ENCODE measurements at regions not wholly inside any gene's neighbourhood (a gene's known extent, or its start where the extent isn't known, plus 50 kb on each side); places are given as distances from the start of the nearest gene placed in this dataset.

- no peaks in the 10 kb centered on the region for H4K20me1 ChIP-seq (ENCODE audit: insufficient read depth, low read length)
- H3K36me3 ChIP-seq (replicated peaks; ENCODE audit: insufficient read depth, low read length) = no peaks in the 10 kb centered on the region
- no peak overlapping the region for H3K4me2 ChIP-seq (ENCODE audit: low read depth, low read length)
- no peak overlapping the region for H3K4me3 ChIP-seq (ENCODE audit: low read length)
- H3K9me2 ChIP-seq (replicated peaks; ENCODE audit: insufficient read depth, low read length) = no peaks in the 10 kb centered on the region
- H3K27ac ChIP-seq (ENCODE audit: low read length) = no peak overlapping the region
- no peak overlapping the region for H2AFZ ChIP-seq (ENCODE audit: low read length)
- TF ChIP-seq CTCF (IDR thresholded peaks at IDR 0.05; ENCODE audit: low read length) (no peak), EZH2 (optimal IDR thresholded peaks at IDR 0.05; ENCODE audit: low read depth, low read length) (no peak), EZH2phosphoT487 (IDR thresholded peaks at IDR 0.05; ENCODE audit: low read length) (no peak)
- no peaks in the 10 kb centered on the region for H3K79me2 ChIP-seq (ENCODE audit: low read length)
- H3K9me3 ChIP-seq (replicated peaks; ENCODE audit: insufficient read depth, low read length) = no peaks in the 10 kb centered on the region
- H3K9ac ChIP-seq (ENCODE audit: low read length) = no peak overlapping the region
- H3F3A ChIP-seq (ENCODE audit: insufficient read depth, low read length) = no peaks in the 10 kb centered on the region
- DNase-seq = no peak
- no peaks in the 10 kb centered on the region for H3K27me3 ChIP-seq (replicated peaks; ENCODE audit: insufficient read depth, low read length)
- 0 out of 2 replicates have a peak, but pooled peaks cover 6% of the 10 kb centered on the region for H3K4me1 ChIP-seq (ENCODE audit: low read length)
Measured at GRCh38 chr5:54760182-54760935, 225.0 kb downstream of the ESM1 start.

GRCh38 chr5:54758038-54758437, 227.4 kb downstream of the ESM1 start:
- Histone ChIP-seq H3K4me2 (ENCODE audit: low read depth, low read length) (no peak overlapping the region), H3K4me1 (ENCODE audit: low read length) (peaks cover 13% of the 10 kb centered on the region), H3K36me3 (replicated peaks; ENCODE audit: insufficient read depth, low read length) (no peaks in the 10 kb centered on the region), H3K9me3 (replicated peaks; ENCODE audit: insufficient read depth, low read length) (no peaks in the 10 kb centered on the region), H4K20me1 (ENCODE audit: insufficient read depth, low read length) (no peaks in the 10 kb centered on the region), H3K9ac (ENCODE audit: low read length) (no peak overlapping the region), H3K79me2 (ENCODE audit: low read length) (no peaks in the 10 kb centered on the region), H3K4me3 (ENCODE audit: low read length) (no peak overlapping the region), H2AFZ (ENCODE audit: low read length) (no peak overlapping the region), H3K27me3 (replicated peaks; ENCODE audit: insufficient read depth, low read length) (no peaks in the 10 kb centered on the region), H3F3A (ENCODE audit: insufficient read depth, low read length) (no peaks in the 10 kb centered on the region), H3K27ac (ENCODE audit: low read length) (no peak overlapping the region), H3K9me2 (replicated peaks; ENCODE audit: insufficient read depth, low read length) (no peaks in the 10 kb centered on the region)
- DNase-seq = no peak
- TF ChIP-seq CTCF (IDR thresholded peaks at IDR 0.05; ENCODE audit: low read length) = no peak
- no peak for TF ChIP-seq EZH2 (optimal IDR thresholded peaks at IDR 0.05; ENCODE audit: low read depth, low read length)
- no peak for TF ChIP-seq EZH2phosphoT487 (IDR thresholded peaks at IDR 0.05; ENCODE audit: low read length)

- TF ChIP-seq EZH2 (optimal IDR thresholded peaks at IDR 0.05; ENCODE audit: low read depth, low read length) = no peak
- TF ChIP-seq CTCF (IDR thresholded peaks at IDR 0.05; ENCODE audit: low read length) = no peak
- TF ChIP-seq EZH2phosphoT487 (IDR thresholded peaks at IDR 0.05; ENCODE audit: low read length) = no peak
- Histone ChIP-seq H3F3A (ENCODE audit: insufficient read depth, low read length) (no peaks in the 10 kb centered on the region), H3K27ac (ENCODE audit: low read length) (no peak overlapping the region), H3K9me2 (replicated peaks; ENCODE audit: insufficient read depth, low read length) (no peaks in the 10 kb centered on the region), H3K36me3 (replicated peaks; ENCODE audit: insufficient read depth, low read length) (no peaks in the 10 kb centered on the region), H3K79me2 (ENCODE audit: low read length) (no peaks in the 10 kb centered on the region), H3K27me3 (replicated peaks; ENCODE audit: insufficient read depth, low read length) (no peaks in the 10 kb centered on the region), H2AFZ (ENCODE audit: low read length) (no peak overlapping the region), H3K4me3 (ENCODE audit: low read length) (no peak overlapping the region), H3K9ac (ENCODE audit: low read length) (no peak overlapping the region), H3K4me1 (ENCODE audit: low read length) (peaks cover 17% of the 10 kb centered on the region), H3K4me2 (ENCODE audit: low read depth, low read length) (no peak overlapping the region), H3K9me3 (replicated peaks; ENCODE audit: insufficient read depth, low read length) (no peaks in the 10 kb centered on the region), H4K20me1 (ENCODE audit: insufficient read depth, low read length) (no peaks in the 10 kb centered on the region)
- no peak for DNase-seq
Measured at GRCh38 chr5:54757541-54757940, 227.9 kb downstream of the ESM1 start.
